HS-5 (cell line): ENCODE measurements at regions not wholly inside any gene's neighbourhood (a gene's known extent, or its start where the extent isn't known, plus 50 kb on each side); places are given as distances from the start of the nearest gene placed in this dataset.
"Not testable (repeated sequence)": the region's sequence is repeated elsewhere in the genome, so short reads cannot be mapped to it uniquely, and the experiment has no call there.

Experiments
- DNase-seq: peaks from one replicate; pipeline ENCODE4 v3.0.0-alpha.2; 2012; ENCODE audit warnings: low read depth

DNA sequence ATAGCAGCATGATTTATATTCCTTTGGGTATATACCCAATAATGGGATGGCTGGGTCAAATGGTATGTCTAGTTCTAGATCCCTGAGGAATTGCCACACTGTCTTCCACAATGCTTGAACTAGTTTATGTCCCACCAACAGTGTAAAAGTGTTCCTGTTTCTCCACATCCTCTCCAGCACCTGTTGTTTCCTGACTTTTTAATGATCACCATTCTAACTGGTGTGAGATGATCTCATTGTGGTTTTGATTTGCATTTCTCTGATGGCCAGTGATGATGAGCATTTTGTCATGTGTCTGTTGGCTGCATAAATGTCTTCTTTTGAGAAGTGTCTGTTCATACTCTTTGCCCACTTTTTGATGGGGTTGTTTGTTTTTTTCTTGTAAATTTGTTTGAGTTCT is 54.0 kb upstream of the GPR89A start:
- DNase-seq, result not testable (repeated sequence)

GRCh38 chr1:145545055-145545454 is 62.7 kb upstream of the GPR89A start:
- no peak for DNase-seq

- DNase-seq, result not testable (repeated sequence)
Measured at GRCh38 chr1:145541685-145542084, 66.1 kb upstream of the GPR89A start.

DNA sequence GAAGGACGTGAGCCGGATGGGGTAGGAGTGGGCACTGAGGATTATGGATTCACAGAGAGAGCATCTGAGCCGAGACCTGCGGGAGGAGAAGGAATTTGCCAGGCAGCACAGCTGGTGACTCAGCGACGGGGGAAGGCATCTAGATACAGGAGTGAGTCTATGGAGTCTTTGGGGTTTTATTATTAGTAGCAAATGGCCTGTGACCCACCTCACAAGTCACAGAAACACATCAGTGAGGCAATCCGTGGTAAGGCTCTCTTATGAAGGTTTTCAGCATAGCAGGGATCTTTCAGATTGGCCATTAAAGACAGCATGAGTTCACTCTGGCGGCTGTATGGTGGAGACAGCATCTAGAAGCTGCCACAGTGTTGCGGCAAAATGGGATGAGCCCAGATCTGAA is 66.5 kb upstream of the GPR89A start:
- peak; percentile 57 for DNase-seq

DNA sequence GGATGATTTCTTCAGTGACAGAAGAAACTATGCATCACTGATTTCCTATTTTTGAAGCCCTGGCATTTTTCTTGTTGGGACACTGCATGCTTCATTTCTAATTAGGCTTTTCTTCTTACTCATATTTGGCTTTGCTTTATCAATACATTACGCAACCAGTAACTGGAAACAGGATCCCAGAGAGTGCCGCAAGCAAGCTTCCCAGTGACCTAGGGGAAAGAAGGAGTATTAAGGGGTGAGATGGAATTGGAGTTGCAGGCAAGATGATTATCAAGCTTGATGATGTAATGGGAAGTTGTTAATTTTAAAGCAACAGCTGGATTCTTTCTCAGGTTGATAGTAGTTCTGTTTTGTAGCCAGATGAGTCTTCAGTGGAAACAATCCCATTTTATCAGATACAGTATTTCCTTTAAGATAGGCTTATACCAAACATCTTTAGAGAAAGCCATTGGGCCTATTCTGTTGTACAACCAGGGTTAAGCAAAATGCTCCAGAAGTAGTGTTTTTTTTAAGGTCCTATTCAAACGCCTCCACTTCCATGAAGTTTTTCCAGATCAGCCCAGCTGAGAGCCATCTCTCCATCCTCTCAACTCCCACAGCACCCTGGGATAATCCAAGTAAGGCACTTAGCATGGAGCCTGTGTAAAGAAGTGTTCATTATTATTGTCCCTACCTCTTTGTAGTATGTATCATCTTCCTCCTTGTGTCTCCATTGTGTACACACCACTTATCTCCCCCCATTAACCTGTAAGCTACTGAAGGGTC is 69.5 kb upstream of the GPR89A start:
- peak; percentile 65 for DNase-seq

DNA sequence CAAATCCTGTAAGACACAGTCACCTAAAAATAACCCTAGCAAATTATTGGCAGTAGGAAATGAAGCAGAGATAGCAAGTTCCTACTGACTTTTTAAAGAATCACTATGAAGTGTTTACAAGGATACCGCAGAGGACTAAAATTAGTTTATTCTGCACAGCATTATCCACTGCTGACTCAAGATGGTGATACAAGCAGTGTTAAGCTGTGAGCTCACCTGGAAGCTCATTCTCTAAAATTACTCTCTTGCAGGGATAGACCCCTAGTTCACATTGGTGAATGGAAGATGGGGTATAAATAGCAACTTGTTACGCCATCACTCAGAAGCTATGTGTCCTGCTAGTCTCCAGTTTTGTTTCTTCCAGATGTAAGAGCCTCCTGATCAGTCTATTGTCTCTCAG is 70.8 kb upstream of the GPR89A start:
- not testable (repeated sequence) for DNase-seq

DNA sequence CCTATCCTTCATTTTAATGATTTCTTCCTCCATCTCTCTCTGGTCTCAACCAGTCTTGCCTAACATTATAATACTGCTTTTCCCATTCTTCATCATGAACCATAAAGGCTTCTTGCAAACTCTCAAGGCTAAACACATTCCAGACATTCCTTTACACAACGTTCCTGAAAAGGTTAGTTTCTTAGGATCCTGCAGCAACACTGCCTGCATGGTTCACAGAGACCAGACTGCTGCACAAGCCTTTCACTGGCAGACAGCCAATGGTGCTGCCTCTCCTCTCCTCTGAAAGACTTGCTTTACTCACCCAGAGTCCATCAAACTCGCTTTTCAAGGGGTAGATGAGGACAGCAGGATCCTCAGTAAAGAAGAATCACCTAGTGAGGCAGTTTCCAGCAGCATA is 72.3 kb upstream of the GPR89A start:
- DNase-seq, result peak; percentile 36

DNA sequence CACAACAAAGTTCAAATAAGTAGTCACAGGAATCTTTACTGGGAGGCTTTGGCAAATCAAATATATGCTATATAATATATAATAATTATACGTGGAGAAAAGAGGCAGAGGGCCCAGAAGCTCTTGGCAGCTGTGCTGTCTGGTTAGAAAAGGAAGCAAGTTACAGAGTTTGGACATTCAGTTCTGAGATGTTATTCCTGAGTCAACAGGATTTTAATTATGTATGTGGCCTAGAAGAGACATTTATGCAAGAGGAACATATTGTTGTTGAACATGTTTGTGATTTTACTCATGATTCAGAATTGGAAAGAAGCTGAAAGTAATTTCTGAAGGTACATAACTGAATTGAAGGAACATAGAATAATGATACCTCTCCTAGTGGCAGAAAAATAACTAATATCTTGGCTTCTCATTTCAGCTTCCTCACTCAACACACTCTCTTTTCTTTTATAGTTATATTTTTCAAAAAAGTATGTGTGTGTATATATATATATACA is 79.7 kb upstream of the GPR89A start:
- not testable (repeated sequence) for DNase-seq

- DNase-seq, result not testable (repeated sequence)
Measured at GRCh38 chr1:145520159-145520558, 87.6 kb upstream of the GPR89A start.

- not testable (repeated sequence) for DNase-seq
Measured at GRCh38 chr1:145519302-145519701, 88.5 kb upstream of the GPR89A start.

GRCh38 chr1:145513017-145513416 is 87.6 kb upstream of the NBPF20 start:
- DNase-seq, result not testable (repeated sequence)

GRCh38 chr1:145508053-145508452 is 82.7 kb upstream of the NBPF20 start:
- not testable (repeated sequence) for DNase-seq

- not testable (repeated sequence) for DNase-seq
Measured at GRCh38 chr1:145505663-145506647, 80.6 kb upstream of the NBPF20 start.

DNA sequence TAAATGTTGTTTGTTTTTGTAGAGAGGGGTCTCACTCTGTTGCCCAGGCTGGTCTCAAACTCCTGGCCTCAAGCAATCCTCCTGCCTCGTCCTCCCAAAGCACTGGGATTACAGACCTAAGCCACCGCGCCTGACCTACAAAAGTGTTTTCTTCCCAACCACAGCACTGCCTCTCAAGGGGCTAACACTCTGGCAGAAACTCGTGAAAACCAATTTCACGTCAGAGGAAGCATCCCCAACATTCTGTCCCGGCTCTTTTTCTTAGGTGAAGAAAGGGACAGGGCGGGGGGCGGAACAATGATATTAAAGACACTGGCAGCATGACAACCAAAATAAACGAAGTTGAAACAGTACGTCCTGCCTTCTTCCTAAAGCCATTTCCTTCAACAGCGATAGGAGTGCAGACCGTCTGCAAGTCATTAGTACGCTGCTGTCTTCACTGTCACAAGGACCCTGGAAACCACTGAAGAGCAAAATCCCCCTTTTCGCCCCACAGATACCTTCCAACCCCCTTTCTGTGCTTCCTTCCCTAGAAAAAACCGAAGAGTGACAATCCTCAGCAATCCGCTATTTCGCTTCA is 79.5 kb upstream of the NBPF20 start:
- DNase-seq, result not testable (repeated sequence)

DNA sequence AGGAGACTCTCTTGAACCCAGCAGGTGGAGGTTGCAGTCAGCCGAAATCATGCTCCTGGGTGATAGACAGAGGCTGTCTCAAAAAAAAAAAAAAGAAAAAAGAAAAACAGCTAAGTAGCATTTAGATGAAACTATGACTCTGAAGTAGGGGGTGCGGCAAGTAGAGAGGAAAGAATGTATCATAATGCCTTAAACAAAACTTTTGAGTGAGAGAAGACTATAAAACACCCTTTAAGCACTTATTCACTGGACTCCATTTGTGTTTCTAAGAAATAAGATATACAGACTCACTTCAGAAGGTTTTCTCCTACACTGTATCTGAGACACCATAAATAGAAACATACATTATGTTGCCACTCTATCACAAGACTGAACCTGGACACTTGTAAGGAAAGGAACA is 78.9 kb upstream of the NBPF20 start:
- DNase-seq, result not testable (repeated sequence)

- DNase-seq, result not testable (repeated sequence)
Measured at GRCh38 chr1:145500251-145500650, 74.8 kb upstream of the NBPF20 start.

GRCh38 chr1:145495077-145495871 is 69.9 kb upstream of the NBPF20 start:
- DNase-seq, result not testable (repeated sequence)

DNA sequence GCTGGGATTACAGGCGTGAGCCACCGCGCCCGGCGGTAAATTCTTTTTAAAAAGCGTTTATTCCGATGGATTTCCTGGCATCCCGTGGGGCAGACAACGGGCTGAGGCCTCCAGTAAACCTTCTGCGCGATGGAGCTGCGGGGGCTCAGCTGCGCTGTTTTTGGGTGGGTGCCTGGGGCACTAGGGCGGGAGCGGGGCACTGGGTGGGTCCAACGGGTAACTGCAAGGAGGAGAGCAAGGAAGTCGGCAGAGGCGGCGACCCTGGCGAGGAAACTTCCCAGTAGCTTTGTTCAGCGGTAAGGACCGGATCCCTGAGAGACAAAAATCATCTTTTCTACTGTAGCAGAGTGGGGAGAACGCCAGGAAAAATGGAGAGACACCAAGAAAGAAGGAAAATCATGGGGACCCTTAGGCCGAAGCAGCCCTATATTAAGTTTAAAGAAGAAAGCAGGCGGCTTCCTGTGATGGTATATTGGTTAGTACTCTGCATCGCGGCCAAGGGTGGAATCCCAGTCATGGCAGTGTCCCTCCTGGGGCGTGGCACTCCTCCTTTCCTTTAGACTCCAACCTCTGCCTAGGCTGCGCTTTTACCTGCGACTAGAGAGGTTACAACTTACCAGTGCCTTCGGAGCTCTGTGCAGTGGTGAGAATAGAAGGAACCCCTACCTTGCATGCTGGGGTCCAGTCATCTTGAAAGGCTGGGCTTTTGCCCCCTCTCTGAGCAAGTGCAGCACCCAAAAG is 63.0 kb upstream of the NBPF20 start:
- not testable (repeated sequence) for DNase-seq

GRCh38 chr1:145487156-145487555 is 61.8 kb upstream of the NBPF20 start:
- not testable (repeated sequence) for DNase-seq

- DNase-seq, result not testable (repeated sequence)
Measured at GRCh38 chr1:145484257-145484656, 58.9 kb upstream of the NBPF20 start.
